ENCODE measurements at regions not wholly inside any gene's neighbourhood (a gene's known extent, or its start where the extent isn't known, plus 50 kb on each side); places are given as distances from the start of the nearest gene placed in this dataset.

GRCh38 chr14:97376310-97376709 lies 579.1 kb downstream of the VRK1 start:
- no peak overlapping the region for H3K27ac ChIP-seq
- TF ChIP-seq, protein P1, sequence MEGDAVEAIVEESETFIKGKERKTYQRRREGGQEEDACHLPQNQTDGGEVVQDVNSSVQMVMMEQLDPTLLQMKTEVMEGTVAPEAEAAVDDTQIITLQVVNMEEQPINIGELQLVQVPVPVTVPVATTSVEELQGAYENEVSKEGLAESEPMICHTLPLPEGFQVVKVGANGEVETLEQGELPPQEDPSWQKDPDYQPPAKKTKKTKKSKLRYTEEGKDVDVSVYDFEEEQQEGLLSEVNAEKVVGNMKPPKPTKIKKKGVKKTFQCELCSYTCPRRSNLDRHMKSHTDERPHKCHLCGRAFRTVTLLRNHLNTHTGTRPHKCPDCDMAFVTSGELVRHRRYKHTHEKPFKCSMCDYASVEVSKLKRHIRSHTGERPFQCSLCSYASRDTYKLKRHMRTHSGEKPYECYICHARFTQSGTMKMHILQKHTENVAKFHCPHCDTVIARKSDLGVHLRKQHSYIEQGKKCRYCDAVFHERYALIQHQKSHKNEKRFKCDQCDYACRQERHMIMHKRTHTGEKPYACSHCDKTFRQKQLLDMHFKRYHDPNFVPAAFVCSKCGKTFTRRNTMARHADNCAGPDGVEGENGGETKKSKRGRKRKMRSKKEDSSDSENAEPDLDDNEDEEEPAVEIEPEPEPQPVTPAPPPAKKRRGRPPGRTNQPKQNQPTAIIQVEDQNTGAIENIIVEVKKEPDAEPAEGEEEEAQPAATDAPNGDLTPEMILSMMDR (IDR thresholded peaks at IDR 0.05), result no peak
- TF ChIP-seq ZFX (IDR thresholded peaks at IDR 0.05; ENCODE audit: borderline replicate concordance), result no peak

GRCh38 chr14:97377550-97377949 lies 580.4 kb downstream of the VRK1 start:
- TF ChIP-seq, protein P1 (IDR thresholded peaks at IDR 0.05), result no peak
- no peak for TF ChIP-seq ZFX (IDR thresholded peaks at IDR 0.05; ENCODE audit: borderline replicate concordance)
- no peak overlapping the region for H3K27ac ChIP-seq

DNA sequence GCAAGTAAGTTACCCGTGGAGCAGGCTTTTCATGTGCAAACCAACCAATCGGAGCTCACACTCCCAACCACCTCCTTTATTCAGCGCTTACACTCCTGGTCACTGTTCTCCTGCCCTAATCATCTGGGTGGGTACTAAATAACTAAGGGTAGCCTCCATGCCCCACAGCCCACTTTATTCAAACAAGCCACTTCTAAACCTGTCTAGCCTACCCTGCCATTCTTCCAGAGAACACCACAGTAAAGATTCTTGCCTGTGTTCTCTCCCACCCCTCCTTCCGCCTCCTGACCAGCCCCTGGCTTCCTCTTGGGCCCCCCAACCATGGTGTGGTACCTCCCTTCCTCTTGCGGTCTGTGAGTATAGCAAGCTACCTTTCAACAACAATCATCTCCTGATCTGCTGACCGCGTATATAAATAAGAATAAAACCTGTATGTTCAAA lies 581.9 kb downstream of the VRK1 start:
- H3K27ac ChIP-seq, result no peak overlapping the region
- no peak for TF ChIP-seq ZFX (IDR thresholded peaks at IDR 0.05; ENCODE audit: borderline replicate concordance)
- TF ChIP-seq, protein P1 (IDR thresholded peaks at IDR 0.05), result no peak

DNA sequence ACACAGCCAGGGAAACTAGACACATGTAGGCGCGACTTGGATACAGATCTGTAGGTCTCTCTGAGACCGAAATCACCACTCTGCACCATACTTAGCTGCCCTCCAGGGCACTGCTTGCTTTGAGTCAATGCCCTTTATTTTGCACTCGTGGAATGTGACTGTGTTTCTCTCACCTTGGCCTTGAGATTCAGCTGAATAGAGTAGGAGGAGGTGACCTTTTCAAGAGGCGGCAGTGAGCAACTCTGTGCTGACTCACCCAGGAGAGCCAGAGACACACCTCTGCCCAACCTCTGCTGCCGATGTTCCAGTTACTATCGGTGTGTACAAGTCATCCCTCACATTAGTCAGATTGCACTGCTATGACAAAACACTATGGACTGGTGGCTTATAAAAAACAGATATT lies 583.4 kb downstream of the VRK1 start:
- no peak for TF ChIP-seq ZFX (IDR thresholded peaks at IDR 0.05; ENCODE audit: borderline replicate concordance)
- TF ChIP-seq, protein P1 (IDR thresholded peaks at IDR 0.05), result no peak
- no peak overlapping the region for H3K27ac ChIP-seq

- TF ChIP-seq, protein P1 (IDR thresholded peaks at IDR 0.05), result no peak
- no peak for TF ChIP-seq ZFX (IDR thresholded peaks at IDR 0.05; ENCODE audit: borderline replicate concordance)
- H3K27ac ChIP-seq, result no peak overlapping the region
These were observed 584.1 kb downstream of the VRK1 start for GRCh38 chr14:97381309-97381708.

- no peak overlapping the region for H3K27ac ChIP-seq
These were observed 585.5 kb downstream of the VRK1 start for GRCh38 chr14:97382616-97383226.

GRCh38 chr14:97385727-97386126 lies 588.5 kb downstream of the VRK1 start:
- no peak overlapping the region for H3K27ac ChIP-seq
- TF ChIP-seq ZFX (IDR thresholded peaks at IDR 0.05; ENCODE audit: borderline replicate concordance), result no peak
- TF ChIP-seq, protein P1 (IDR thresholded peaks at IDR 0.05), result no peak

More at GRCh38 chr14:97382616-97383226, 585.5 kb downstream of the VRK1 start:
- TF ChIP-seq ZFX (IDR thresholded peaks at IDR 0.05; ENCODE audit: borderline replicate concordance), result no peak
- TF ChIP-seq, protein P1 (IDR thresholded peaks at IDR 0.05), result no peak
